Activated CD4-positive, alpha-beta T cell treated with anti-CD3 and anti-CD28 coated beads, Interleukin-2, amount 50 U/mL, for 16 hours (primary cell): ENCODE measurements at regions not wholly inside any gene's neighbourhood (a gene's known extent, or its start where the extent isn't known, plus 50 kb on each side); places are given as distances from the start of the nearest gene placed in this dataset.

Experiments used
- DNase-seq: peaks from one replicate; pipeline ENCODE4 v3.0.0-alpha.2; 2020

DNA sequence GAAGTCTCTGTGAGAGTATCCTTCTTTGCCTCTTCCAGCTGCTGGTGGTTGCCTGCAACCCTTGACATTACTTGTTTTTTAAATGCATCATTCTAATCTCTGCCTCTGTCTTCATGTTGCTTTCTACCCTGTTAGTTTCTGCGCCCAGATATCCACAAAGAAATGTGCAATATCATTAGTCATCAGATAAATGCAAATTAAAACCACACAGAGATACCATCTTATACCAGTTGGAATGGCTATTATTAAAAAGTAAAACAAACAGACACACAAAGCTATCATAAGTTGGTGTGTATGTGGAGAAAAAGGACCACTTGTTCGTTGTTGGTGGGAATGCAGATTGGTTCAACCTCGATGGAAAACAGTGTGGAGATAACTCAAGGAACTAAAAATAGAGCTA lies 517.4 kb downstream of the FAT4 start:
- DNase-seq, result no peak

DNA sequence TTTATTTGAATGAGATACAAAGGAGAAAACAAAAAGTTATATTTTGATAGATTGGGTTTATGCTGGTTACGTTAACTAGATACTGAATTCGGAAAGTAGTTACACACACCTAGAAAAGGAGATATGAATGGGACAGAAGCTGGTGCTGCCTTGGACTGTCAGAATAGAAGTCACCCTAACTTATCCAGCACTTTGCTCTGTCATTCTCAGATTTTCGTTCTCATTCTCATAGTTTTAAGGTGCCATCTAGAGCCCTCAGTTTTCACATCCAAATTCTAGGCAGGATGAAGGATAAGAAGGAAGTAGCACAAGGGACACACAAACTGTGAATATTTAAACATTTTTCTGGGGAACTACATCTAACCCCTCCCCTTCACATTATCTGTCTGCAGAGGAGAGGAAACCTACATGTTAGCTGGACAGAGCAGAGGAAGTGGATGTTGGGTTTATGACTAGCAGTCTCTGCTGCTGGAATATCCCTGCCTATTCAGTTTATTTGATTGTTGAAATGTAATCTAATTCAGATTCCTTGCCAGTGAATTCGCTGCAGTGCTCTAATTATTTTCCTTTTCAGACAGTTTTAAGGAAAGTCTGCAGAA lies 521.9 kb downstream of the FAT4 start:
- no peak for DNase-seq

DNA sequence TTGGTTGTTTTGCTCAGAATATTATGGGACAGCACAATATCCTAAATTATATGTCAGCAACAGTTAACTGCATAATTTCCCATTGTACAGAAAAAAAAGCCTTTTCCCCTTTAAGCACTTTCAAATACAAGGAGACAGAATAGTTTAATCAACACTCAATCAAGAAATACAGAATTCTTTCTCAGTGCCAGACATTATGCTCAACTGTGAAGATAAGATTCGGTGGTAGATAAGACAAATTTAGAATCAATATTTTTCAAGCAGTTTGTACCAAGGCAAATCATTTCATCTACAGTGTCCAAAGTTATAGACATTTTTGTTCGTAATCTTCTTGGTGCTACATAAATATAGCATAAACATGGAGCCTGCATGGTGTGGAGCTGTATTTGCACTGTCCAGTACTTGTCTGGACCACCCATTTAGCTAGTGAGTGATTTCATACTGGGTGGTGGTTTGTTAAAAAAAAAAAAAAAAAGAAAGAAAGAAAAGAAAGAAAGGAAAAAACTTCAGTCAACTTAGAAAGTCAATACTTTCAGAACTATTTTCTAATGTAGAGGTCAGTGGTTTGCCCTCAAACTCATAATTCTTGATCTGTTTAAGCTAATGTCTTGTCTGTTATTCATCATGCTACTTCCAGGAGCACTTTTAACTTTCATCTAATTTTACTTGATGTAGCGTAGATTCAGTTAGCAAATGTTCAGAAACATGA lies 522.9 kb downstream of the FAT4 start:
- DNase-seq, result no peak

DNA sequence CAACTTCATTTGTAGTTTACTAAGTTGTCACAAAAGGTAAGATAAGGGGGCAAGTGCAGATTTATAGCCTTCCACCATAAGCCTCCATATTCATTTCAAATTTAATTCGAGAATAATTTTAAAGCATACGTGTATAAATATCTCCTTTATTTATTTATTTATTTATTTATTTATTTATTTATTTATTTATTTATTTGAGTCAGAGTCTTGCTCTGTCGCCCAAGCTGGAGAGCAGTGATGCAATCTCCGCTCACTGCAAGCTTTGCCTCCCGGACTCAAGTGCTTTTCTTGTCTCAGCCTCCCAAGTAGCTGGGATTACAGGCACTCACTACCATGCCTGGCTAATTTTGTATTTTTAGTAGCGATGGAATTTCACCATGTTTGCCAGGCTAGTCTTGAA lies 523.4 kb downstream of the FAT4 start:
- no peak for DNase-seq

DNA sequence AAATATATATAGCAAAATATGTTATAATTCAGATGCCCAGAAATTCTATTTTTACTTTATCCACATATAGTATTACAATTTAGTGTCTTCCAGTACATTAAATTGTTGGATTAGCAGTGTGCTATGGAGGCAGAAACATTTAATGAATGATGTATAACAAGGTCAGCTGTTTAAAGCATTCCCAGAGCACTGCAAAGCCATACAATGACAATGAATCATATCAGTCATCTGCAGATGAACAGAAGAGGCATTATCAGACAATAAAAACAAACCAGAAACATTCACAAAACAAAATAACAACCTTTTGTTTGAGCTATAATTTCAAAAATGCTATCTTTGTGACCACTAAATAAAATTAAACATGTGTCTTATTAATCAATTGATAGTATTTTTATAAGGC lies 524.2 kb downstream of the FAT4 start:
- no peak for DNase-seq

DNA sequence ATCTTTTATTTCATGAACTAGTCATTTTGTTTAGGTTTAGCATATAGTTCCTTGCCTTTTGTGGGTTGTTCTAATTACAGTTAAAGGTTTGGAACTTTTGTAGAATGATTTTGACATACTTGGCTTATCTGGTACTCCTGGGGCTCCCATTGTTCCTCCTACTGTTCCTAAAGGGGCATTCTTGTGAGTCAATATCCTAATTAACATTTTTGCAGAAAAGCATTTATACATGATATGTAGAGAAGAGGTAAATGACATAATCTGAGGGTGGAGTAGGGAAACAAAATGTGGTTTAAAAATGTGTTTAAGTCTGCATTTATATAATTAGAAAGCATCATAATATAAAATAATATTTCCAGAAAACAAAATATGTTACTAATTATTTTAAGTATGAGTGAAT lies 529.2 kb downstream of the FAT4 start:
- DNase-seq, result no peak

DNA sequence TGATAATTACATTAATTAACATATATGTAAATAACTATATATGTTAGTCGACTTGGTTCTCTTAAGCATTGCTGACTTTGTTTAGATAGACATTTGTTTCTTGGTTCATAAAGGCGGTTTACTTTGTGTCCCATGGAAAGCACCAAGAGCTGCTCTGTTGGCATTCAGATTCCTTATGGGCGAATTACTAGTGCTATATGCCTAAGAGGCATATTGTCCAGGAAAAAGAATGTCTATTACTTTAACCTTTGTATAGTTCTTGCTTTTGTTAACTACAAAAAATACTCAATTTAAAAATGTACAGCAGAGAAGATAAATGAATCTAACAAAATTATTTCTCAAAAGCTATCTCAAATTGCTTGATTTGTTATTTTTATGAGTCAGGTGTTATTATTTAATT lies 532.8 kb downstream of the FAT4 start:
- DNase-seq, result no peak

DNA sequence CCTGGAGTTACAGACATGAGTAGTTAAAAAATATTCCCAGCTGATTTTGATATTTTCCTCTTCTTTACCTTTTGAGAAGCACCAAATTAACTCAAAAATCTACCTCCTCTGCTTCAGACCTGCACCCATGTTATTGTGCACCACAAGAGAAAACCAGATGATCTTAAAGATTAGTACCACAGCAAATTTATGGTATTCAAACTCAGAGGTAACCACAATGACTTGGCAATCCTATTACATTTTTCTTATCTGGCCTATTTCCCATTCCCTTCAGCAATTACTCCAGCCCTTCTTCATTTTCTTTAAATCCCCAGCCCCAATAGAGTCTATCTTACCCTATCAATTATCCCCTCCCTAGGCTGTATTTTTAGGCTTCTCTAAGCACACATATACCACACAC lies 535.1 kb downstream of the FAT4 start:
- no peak for DNase-seq

DNA sequence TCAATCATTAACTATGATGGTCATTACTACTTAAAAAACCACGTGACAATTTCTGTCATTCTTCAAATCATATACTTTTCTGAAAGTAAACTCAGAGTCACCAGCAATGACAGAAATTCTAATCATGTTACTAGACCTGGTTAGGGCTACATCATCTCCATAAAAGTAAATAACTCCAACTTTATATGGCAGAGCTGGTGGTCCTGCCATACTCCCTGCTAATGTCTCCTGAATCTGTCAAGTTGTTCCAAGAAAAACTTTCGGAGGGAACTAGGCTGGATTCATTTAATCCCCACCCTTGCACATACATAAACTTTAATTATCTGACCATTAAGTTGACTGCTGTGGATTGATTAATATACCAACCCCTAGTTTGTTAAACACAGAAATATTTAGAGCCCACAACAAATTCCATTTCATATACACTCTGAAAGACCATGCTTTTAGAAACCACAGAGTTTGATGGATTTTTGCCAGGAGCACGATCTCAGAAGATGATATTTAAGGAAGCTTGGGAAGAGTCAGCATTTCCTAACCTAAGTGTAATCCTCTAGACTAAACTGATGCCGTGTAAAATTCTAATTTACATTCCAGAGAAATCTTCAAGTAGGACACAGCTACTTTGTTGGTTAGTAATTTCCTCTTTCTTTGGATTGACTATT lies 577.0 kb downstream of the FAT4 start:
- no peak for DNase-seq

DNA sequence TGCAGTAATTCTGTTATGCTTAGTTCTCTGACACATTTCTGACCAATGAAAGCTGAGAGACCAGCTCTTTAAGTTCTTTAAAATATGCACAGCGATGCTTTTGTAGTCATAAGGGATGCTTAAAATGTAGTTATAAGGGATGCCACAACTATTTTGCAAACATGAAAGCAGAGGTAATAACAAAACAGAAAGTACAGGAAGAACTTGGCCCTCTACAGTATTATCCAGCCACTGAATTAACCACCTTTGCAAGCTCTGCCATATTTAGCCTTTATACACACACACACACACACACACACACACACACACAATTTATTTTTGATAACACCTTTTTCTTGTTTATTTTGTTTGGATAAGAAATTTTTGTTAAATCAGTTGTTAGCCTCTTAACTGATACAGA lies 590.0 kb downstream of the FAT4 start:
- DNase-seq, result no peak

DNA sequence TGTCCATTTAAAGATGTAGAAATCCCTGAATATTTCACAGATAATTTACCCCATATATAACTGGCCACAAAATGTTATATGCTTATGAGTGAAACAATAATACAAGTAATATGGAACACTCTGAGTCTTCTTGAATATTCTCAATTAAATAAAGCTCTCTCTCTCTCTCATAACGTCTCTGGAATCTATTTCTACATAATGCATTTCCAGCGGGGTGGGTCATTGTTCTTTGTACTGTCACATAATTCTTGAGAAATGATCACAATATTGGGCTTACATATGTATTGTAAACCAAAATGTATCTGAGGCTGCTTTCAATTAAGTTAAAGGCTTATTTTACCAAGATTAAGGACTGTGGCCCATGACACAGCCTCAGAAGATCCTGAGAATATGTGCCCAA lies 596.3 kb downstream of the FAT4 start:
- DNase-seq, result no peak

DNA sequence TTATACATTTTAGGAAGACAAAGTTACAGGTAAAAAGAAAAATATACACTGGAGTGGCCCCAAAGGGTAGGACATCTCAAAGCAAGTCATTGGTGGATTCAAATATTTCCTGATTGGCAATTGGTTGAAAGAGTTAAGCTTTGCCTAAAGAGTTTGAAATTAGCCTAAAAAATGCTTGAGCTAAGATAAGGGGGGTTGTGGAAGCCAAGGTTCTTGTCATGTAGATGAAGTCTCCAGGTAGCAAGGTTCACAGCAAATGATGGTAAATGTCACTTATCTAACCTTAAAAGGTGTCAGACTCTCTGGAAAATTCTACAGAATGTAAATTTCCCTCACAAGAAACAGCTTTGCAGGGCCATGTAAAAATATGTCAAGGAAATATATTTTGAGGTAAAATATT lies 596.7 kb downstream of the FAT4 start:
- no peak for DNase-seq

DNA sequence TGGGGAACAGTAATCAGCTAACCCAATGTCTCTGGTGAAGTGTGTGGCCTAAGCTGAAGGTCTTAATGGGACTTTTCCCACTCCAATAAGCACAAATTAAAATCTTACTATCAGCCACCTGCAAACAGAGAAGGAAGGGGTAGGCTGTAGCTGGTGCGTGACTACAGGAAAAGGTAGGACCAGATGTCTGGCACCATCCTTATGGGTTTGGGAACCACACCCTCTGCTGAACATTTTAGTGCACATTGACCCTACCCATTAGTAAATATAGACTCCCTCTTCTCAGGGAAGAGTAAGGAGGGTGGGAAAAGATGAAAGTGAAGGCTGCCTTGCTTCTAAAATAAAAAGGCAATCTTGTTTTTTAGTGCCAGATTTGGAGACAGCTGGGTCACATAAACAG lies 602.8 kb downstream of the FAT4 start:
- no peak for DNase-seq

DNA sequence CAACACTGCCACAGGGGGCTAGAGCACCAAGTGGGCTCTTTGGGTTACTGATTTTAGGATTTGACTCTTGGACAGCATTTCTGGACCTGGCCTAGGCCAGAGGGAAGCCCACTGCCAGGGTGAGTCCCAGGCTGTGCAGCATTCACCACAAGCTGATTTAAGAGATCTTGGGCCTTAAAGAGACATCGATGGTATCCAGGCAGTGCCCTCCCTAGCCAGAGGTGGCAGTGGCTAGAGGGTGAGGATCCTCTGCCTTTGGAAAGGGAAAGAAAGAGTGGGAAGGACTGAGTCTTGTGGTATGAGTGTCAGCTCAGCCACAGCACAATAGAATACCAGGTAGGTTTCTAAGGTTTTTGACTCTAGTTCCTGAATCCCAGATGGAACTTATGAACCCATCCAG lies 613.9 kb downstream of the FAT4 start:
- DNase-seq, result no peak

DNA sequence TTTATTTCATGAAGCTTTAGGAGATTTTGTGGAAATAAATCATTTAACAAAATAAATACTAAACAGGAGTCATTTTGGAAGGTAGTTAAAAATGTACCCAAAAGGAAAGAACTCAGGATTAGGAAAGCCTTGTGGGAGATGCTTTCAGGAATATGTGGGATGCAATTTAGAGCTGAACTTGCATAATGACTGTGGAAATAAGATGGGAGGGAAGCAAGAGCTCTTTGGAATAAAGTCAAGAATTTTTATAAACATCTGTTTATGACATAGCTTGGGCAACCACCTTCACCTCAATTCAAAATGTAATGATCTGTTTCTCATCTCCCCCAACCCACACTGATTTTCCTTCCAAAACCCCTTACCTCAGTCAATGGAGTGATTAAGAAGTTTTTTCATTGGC lies 623.8 kb downstream of the FAT4 start:
- DNase-seq, result no peak

DNA sequence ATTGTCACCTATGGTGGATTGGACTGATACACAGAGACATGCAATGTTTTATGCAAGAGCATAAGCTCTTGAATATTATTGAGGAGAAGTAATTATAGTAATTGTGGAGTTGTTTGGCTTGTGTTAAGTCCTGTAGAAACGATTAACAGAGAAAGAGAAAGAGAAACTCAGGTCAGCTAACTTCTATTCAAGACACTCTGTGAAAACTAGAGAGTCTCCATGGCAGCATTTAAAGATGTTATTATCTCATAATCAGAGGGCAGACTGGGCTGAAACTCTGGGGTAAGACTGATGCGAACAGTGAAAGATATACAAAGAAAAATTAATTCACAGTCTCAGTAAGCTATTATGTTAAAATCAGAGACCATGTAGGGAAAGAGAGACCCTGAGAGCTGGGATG lies 625.7 kb downstream of the FAT4 start:
- DNase-seq, result no peak

DNA sequence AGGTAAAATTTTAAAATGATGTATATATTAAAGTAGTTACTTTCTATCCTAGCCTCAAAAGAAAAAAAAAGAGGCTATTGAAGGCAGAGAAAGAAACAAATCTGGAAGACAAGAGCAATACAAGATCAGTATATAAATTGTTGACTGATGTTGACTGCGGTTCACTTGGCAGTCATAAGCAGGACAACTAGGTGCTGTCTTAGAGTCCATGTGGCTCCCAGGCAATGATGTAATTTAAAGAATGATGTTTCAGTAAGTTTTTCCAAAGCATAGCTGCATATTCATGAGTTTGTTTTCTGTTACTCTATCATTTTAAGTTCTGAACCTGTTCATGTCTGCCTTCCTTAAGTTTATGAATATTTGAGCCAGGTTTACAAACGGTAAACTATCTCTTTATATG lies 630.2 kb downstream of the FAT4 start:
- DNase-seq, result no peak

DNA sequence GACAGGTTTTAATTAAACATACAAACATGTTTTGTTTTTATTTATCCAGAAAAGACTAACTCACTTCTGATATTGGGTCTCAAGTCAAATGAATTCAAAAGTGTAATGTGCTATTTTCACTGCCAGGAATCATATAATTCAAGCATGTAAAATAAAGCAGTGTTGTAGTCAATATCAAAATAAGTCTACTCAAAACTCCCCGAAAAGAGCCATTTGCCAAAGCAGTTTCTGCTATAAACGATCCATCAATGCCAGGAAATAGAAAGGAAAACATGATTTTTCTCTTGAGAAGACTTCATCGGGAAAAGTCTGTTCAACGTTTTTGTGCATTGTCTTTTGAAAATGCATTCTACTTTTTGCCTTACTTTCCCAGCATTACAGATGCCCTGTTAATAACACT lies 633.3 kb downstream of the FAT4 start:
- no peak for DNase-seq

DNA sequence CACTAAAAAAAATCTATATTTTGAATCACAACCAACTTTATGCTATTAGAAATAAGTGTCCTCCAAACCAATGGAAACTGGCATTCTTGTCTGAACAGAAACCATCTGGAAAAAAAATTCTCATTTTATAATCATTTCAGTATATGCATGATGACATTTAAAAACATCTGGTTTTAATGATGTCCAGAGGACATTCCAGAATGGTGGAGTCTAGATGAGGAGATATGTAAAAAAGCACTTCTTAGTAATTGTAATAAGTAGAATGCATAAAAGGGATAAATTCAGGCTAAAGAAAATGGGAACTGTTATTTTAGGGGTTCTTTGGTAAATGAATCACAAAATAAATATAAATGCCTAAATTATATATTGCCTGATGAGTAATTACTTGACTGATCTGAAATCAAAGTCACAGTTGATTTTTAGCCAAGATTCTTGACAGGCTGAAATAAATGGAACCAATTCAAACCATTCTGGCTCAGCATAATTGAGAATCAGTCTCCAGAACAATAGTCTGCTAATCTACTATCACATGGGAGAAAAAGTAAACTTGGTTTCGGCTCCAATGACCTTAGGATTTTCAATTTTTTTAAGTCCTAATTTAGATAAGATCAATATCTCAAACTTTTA lies 636.6 kb downstream of the FAT4 start:
- DNase-seq, result no peak

DNA sequence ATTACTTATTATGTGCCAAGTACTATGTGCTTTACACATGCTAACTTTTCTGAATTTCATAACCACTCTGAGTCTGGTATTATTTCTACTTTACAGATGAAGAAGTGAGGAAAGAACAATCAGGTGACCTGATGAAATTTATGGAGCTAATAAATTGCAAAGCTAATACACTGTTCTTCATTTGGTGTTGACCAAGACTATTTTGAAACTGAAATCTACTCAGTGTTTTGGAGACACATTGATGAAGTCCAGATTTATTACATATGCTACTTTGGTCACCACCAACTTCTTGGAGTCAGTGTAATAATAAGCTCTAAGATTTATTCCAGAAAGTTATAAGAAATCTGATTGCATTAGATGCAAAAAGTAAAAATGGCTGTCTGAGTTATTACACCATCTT lies 637.9 kb downstream of the FAT4 start:
- DNase-seq, result no peak

DNA sequence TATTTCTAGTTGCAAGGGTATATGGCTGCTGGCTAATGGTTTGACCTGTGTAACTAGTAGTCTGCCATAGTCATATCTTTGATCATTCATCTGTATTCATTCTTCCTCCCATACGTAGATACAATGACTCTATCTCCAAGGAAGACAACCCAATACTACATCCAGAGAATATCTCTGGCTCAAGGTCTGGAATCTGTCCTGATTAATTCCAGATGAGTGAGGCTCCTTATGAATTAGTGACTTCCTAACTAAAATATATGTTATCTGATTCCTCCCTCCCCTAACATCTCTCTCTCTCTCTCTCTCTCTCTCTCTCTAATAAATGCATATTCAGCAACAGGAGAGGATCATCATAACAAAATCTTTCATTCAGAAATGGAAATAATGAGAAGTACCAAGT lies 641.5 kb downstream of the FAT4 start:
- DNase-seq, result no peak

DNA sequence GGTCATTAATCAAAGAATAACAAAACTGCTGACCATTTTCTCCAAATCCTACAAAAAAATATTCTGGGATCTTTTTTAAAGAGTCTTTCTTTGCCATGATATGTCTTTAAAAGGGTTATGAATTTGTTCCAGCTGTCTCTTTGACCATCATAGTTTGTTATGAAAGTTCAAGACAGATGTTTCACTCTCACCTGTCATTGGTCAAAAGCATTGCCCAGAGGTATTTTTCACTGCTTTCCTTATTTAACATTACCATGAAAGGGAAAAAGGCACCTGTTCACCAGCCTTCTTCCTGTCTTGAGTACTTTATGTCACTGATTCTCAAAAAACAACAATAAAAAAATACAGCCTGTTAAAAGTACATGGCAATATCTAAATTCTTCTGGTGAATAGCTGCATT lies 643.8 kb downstream of the FAT4 start:
- no peak for DNase-seq

DNA sequence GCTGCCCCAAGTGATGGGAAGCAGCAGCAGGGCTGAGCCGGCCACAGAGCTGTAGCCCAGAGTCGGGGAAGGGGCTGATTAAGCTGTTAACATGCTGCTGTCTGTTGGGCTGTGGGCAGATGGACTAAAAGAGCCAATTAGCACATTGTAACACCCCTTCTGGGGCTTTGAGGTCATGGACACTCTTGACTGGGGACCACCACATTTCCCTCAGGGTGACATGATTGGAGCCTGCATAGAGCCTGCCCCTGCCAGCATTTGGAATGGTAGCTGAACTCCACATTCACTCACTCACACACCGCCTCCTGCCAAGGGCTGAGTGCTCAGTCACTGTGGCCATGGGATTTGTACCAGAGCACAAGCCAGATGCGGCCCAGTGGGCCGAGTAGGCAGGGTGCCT lies 646.9 kb downstream of the FAT4 start:
- DNase-seq, result no peak

DNA sequence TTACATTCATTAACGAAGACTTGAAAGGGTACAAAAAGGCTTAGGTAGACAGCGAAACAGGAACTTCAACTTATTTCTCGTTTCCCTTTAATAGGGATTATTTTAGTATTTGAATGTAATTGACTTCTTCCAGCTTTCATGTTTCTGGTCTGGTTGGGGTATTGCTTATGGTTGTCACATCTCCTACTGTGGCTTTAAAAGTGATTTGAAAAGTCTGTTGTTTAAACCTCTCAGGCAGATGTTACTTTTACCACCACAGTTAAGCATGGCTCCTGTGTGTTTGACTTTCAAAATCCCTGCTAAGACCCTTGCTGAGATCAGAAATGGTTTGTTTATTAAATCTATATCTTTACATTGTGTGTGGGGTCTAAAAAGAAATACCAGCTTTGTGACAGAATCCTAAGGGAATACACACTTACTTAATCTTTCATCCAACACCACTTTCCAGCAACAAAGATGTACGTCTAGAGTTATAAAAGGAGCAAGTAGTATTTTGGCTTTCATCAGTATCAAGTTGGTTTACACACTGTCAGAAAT lies 661.2 kb downstream of the FAT4 start:
- DNase-seq, result no peak
